ENCODE measurements at regions not wholly inside any gene's neighbourhood (a gene's known extent, or its start where the extent isn't known, plus 50 kb on each side); places are given as distances from the start of the nearest gene placed in this dataset.

DNA sequence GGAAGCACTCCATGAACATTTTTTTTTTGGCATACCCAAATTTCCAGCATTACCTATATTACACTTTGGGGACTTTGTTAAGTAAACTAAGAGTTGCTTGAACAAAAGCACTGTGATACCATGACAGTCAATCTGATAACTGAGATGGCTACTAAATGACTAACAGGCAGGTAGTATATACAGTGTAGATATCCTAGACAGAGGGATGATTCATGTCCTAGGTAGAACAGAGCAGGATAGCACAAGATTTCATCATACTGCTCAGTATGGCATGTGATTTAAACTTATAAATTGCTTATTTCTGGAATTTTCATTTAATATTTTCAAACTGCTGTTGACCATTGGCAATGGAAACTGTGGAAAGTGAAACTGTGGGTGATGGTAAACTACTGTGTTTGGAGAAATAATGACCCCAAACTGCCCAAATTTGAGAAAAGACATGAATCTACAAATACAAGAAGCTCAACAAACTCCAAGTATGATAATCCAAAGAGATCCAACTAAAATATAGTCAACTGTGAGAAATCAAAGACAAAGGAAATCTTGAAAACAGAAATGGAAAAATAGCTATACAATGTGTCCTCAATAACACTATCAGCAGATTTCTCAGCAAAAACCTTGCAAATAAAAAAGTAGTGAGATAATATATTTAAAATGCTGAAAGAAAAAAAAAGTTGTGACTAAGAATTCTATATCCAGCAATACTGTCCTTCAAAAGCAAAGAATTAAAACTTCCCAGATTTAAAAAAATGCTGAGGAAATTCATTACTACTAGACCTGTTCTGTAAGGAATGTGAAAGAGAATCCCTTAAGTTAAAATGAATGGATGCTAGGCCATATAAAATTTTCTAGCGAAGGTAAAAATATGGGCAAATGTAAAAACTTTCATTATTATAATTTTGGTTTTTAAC, 410.4 kb downstream of the DUSP10 start:
- Mint-ChIP-seq H3K9me3 (peaks cover 39% of the 10 kb centered on the region), H3K4me1 (peaks cover 31% of the 10 kb centered on the region), H3K36me3 (ENCODE audit: low read depth) (no peaks in the 10 kb centered on the region), H3K4me3 (no peak overlapping the region), H3K27ac (no peak overlapping the region), H3K27me3 (ENCODE audit: low read depth) (peaks cover 5% of the 10 kb centered on the region)
- TF ChIP-seq, protein P1, sequence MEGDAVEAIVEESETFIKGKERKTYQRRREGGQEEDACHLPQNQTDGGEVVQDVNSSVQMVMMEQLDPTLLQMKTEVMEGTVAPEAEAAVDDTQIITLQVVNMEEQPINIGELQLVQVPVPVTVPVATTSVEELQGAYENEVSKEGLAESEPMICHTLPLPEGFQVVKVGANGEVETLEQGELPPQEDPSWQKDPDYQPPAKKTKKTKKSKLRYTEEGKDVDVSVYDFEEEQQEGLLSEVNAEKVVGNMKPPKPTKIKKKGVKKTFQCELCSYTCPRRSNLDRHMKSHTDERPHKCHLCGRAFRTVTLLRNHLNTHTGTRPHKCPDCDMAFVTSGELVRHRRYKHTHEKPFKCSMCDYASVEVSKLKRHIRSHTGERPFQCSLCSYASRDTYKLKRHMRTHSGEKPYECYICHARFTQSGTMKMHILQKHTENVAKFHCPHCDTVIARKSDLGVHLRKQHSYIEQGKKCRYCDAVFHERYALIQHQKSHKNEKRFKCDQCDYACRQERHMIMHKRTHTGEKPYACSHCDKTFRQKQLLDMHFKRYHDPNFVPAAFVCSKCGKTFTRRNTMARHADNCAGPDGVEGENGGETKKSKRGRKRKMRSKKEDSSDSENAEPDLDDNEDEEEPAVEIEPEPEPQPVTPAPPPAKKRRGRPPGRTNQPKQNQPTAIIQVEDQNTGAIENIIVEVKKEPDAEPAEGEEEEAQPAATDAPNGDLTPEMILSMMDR (IDR thresholded peaks at IDR 0.05; ENCODE audit: unreplicated experiment in 3 of 3) = no peak

DNA sequence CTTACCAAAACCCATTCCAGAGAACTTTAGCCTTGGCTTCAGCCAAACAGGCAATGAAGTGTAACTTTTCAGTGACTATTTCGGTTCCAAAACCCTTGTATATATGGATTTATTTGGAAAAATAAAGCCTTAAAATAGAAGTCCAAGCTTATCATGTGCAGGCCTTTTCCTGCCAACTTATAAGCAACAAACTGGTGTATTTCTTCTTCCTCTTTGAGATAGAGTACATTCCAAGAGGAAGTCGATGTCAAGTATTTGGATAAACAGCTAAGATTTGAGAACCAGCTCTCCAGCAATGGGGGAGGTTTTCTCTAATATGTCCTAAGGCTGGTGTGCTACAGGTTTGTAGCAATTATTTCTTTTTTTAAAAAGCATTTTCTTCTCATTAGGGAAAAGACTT, 407.8 kb downstream of the DUSP10 start:
- H3K27ac Mint-ChIP-seq = peak overlapping the region in 2 of 3 experiments; percentile 57 to 73
- H3K9me3 Mint-ChIP-seq = peaks cover 34% of the 10 kb centered on the region
- H3K36me3 Mint-ChIP-seq (ENCODE audit: low read depth) = no peaks in the 10 kb centered on the region
- H3K4me1 Mint-ChIP-seq = peaks cover 40% of the 10 kb centered on the region
- H3K27me3 Mint-ChIP-seq (ENCODE audit: low read depth) = peaks cover 5% of the 10 kb centered on the region
- TF ChIP-seq, protein P1 (IDR thresholded peaks at IDR 0.05; ENCODE audit: unreplicated experiment in 3 of 3) = no peak
- H3K4me3 Mint-ChIP-seq = peak overlapping the region in 1 of 3 experiments; percentile 3

DNA sequence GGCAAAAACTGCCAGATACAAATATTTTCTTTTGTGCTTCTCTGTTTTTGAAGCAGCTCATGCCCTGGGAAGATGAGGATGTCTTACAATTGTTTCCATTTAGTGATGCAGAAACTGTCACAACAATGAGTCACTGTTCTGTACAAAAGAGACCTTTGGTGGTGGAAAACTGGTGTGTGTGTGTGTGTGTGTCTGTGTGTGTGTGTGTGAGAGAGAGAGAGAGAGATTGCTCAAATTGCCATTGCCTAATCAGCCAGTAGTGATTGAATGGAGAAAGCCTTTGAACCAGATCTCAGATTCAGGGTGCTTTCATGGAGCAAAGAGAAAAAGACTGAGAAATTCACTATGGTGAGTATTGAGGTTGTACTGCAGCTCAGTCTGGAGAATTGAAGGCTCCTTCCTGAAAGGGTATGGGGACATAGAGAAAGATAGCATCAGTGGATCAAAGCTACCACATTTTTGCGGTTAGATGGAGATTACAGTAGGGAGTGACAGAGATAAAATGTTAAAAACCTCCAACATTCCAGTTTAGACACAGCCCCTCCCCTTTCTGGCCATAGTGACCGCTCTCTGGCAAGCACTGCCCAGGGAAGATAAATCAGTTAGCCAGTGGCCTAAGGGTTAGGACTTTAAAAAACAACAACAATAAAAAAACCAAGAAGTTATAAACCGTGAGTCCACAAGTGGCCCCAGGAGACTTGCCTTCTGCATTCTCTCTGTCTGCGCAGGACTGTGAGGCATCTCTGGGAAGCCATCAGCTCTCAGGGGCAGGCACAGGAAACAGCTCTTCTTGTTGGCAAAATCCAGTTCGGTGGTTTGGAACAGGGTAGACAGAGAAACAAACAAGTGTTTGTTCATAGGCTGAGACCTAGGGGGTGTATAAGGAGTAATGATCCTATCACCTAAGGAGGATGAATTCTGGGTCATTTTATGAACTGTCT, 406.5 kb downstream of the DUSP10 start:
- H3K27me3 Mint-ChIP-seq (ENCODE audit: low read depth) = peaks cover 5% of the 10 kb centered on the region
- no peaks in the 10 kb centered on the region for H3K36me3 Mint-ChIP-seq (ENCODE audit: low read depth)

DNA sequence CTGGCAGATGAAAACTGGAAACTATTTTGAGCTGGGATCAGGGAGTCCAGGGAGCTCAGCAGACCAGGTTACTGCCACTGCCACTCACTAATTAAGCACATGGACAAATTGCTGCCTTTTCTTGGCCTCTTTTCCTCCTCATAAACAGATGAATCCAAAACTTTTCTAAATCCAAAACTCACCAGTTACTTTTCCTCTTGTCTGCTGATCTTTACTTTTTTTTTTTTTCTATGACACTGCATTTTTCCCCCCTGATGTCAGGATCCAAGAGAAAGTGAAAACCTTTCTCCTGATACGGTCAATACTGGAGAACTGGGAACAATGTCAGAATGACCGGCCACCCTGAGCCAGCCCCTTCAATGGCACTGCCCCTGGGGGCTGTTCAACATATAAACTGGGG, 405.8 kb downstream of the DUSP10 start:
- Mint-ChIP-seq H3K4me1 (peaks cover 40% of the 10 kb centered on the region), H3K9me3 (peaks cover 18% of the 10 kb centered on the region), H3K27ac (peak overlapping the region in 2 of 3 experiments; percentile 17 to 77), H3K4me3 (no peak overlapping the region), H3K27me3 (ENCODE audit: low read depth) (peaks cover 5% of the 10 kb centered on the region), H3K36me3 (ENCODE audit: low read depth) (no peaks in the 10 kb centered on the region)
- TF ChIP-seq, protein P1 (IDR thresholded peaks at IDR 0.05; ENCODE audit: unreplicated experiment in 3 of 3) = no peak

More for the DNA sequence above, 406.5 kb downstream of the DUSP10 start:
- Mint-ChIP-seq H3K27ac (peak overlapping the region; percentile 9 to 77 (median 31)), H3K4me1 (peaks cover 40% of the 10 kb centered on the region), H3K4me3 (peak overlapping the region in 1 of 3 experiments; percentile 4), H3K9me3 (peaks cover 23% of the 10 kb centered on the region)
- TF ChIP-seq, protein P1 (IDR thresholded peaks at IDR 0.05; ENCODE audit: unreplicated experiment in 3 of 3) = no peak

DNA sequence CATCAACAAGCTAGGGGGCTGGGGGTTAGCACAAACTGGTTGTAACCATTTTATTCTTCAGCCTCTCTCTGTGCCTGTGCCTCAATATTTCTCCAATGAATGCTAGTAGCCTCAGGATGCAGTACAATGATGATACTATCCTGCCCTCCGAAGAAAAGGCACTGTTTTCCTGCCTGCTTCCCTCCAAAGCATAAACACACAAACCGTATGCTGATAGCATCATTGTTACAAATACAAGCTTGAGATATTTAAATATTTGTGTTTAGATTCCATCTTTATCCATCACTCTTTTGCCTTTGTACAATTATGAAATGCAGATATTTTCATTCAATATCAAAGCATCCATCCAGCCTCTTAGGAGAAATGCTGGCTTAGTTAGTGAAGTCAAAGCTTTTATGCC, 404.8 kb downstream of the DUSP10 start:
- Mint-ChIP-seq H3K27ac (peak overlapping the region in 1 of 3 experiments; percentile 64), H3K27me3 (ENCODE audit: low read depth) (peaks cover 5% of the 10 kb centered on the region)

More for the DNA sequence above, 404.8 kb downstream of the DUSP10 start:
- Mint-ChIP-seq H3K36me3 (ENCODE audit: low read depth) (no peaks in the 10 kb centered on the region), H3K4me1 (peaks cover 40% of the 10 kb centered on the region), H3K4me3 (no peak overlapping the region), H3K9me3 (peaks cover 13% of the 10 kb centered on the region)
- TF ChIP-seq, protein P1 (IDR thresholded peaks at IDR 0.05; ENCODE audit: unreplicated experiment in 3 of 3) = no peak

Data from nephron (organoid).